ENCODE measurements at regions not wholly inside any gene's neighbourhood (a gene's known extent, or its start where the extent isn't known, plus 50 kb on each side); places are given as distances from the start of the nearest gene placed in this dataset.

- Histone ChIP-seq H3K27me3 (replicated peaks in 1 of 7) (peaks cover 0 to 21% (median 0%) of the 10 kb centered on the region in 7 donors), H3K4me1 (no peaks in the 10 kb centered on the region), H3K9me3 (no peaks in the 10 kb centered on the region), H3K36me3 (no peaks in the 10 kb centered on the region), H3K27ac (no peak overlapping the region), H3K4me3 (no peak overlapping the region)
- no peak for DNase-seq
- 80 to 91% (median 86%) methylated on average over 4 of the region's 4 CpGs for WGBS, 5 donors
- intact Hi-C loops (cut with DNase I; ENCODE audit: low total_unique reads) = no loop called here
- TF ChIP-seq POLR2AphosphoS5 (IDR thresholded peaks at IDR 0.05) (no peak), POLR2A (IDR thresholded peaks at IDR 0.05) (no peak), CTCF (IDR thresholded peaks at IDR 0.05 in 8 of 11, conservative IDR thresholded peaks at IDR 0.05 in 3 of 11) (no peak)
Measured at GRCh38 chr2:114063346-114063745, 173.5 kb downstream of the ACTR3 start.

GRCh38 chr2:114065731-114066130, 175.8 kb downstream of the ACTR3 start:
- Histone ChIP-seq H3K27ac (no peak overlapping the region), H3K4me3 (no peak overlapping the region), H3K4me1 (no peaks in the 10 kb centered on the region), H3K36me3 (no peaks in the 10 kb centered on the region), H3K9me3 (no peaks in the 10 kb centered on the region), H3K27me3 (replicated peaks in 1 of 7) (peaks cover 0 to 32% (median 0%) of the 10 kb centered on the region in 7 donors)
- no peak for DNase-seq
- 77 to 82% (median 79%) methylated on average over 6 of the region's 6 CpGs for WGBS, 5 donors
- no peak for TF ChIP-seq CTCF (IDR thresholded peaks at IDR 0.05 in 8 of 11, conservative IDR thresholded peaks at IDR 0.05 in 3 of 11)
- TF ChIP-seq POLR2AphosphoS5 (IDR thresholded peaks at IDR 0.05) = no peak
- no peak for TF ChIP-seq POLR2A (IDR thresholded peaks at IDR 0.05)
- intact Hi-C loops (cut with DNase I; ENCODE audit: low total_unique reads) = no loop called here

- 34 to 64% (median 48%) methylated on average over 2 of the region's 2 CpGs for WGBS, 5 donors
- Histone ChIP-seq H3K9me3 (no peaks in the 10 kb centered on the region), H3K36me3 (no peaks in the 10 kb centered on the region), H3K27me3 (replicated peaks in 1 of 7) (peaks cover 0 to 34% (median 0%) of the 10 kb centered on the region in 7 donors), H3K4me1 (no peaks in the 10 kb centered on the region), H3K27ac (no peak overlapping the region), H3K4me3 (no peak overlapping the region)
- intact Hi-C loops (cut with DNase I; ENCODE audit: low total_unique reads) = no loop called here
- DNase-seq = no peak
- no peak for TF ChIP-seq POLR2AphosphoS5 (IDR thresholded peaks at IDR 0.05)
Measured at GRCh38 chr2:114066186-114066747, 176.4 kb downstream of the ACTR3 start.

- intact Hi-C loops (cut with DNase I; ENCODE audit: low total_unique reads) = no loop called here
- Histone ChIP-seq H3K9me3 (no peaks in the 10 kb centered on the region), H3K36me3 (no peaks in the 10 kb centered on the region), H3K27ac (no peak overlapping the region), H3K4me1 (no peaks in the 10 kb centered on the region), H3K27me3 (replicated peaks in 1 of 7) (peaks cover 0 to 40% (median 0%) of the 10 kb centered on the region in 7 donors), H3K4me3 (no peak overlapping the region)
- TF ChIP-seq POLR2A (IDR thresholded peaks at IDR 0.05) = no peak
- TF ChIP-seq CTCF (IDR thresholded peaks at IDR 0.05 in 8 of 11, conservative IDR thresholded peaks at IDR 0.05 in 3 of 11) = no peak
- no peak for TF ChIP-seq POLR2AphosphoS5 (IDR thresholded peaks at IDR 0.05)
- 30 to 54% (median 40%) methylated on average over 3 of the region's 3 CpGs for WGBS, 5 donors
- no peak for DNase-seq
Measured at GRCh38 chr2:114068438-114068837, 178.5 kb downstream of the ACTR3 start.

- Histone ChIP-seq H3K27me3 (replicated peaks in 1 of 7) (peaks cover 0 to 18% (median 0%) of the 10 kb centered on the region in 7 donors), H3K27ac (no peak overlapping the region), H3K36me3 (no peaks in the 10 kb centered on the region), H3K4me1 (no peaks in the 10 kb centered on the region), H3K9me3 (peaks cover 0 to 5% (median 0%) of the 10 kb centered on the region in 8 donors), H3K4me3 (no peak overlapping the region)
- intact Hi-C loops (cut with DNase I; ENCODE audit: low total_unique reads) = no loop called here
- no peak for DNase-seq
- WGBS, 5 donors = 78 to 91% (median 83%) methylated on average over 7 of the region's 7 CpGs
- TF ChIP-seq CTCF (IDR thresholded peaks at IDR 0.05 in 8 of 11, conservative IDR thresholded peaks at IDR 0.05 in 3 of 11) (no peak), POLR2A (IDR thresholded peaks at IDR 0.05) (no peak), POLR2AphosphoS5 (IDR thresholded peaks at IDR 0.05) (no peak)
Measured at GRCh38 chr2:114076961-114077360, 187.1 kb downstream of the ACTR3 start.
